ENCODE measurements at regions not wholly inside any gene's neighbourhood (a gene's known extent, or its start where the extent isn't known, plus 50 kb on each side); places are given as distances from the start of the nearest gene placed in this dataset.

DNA sequence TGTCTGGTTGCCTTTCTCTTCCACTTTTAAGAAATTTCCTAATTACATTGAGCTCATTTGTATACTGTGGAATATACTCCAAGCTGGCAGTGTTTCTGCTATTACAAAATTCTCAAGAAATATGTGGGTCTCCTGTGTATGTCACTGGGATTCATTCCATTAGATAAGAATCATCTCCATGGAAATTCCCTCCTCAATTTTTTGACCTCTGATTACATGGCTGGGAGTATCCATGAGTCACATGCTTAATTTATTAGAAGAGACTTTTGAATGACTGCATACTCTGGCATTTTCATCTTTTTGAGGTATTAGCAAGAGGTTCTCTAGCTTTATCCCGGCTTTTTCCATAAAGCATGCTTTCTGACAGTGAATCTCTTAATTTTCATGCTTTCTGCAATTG lies 665.5 kb upstream of the CNTNAP5 start:
- no peaks in the 10 kb centered on the region for H3K4me1 ChIP-seq (replicated peaks; ENCODE audit: insufficient read depth)

DNA sequence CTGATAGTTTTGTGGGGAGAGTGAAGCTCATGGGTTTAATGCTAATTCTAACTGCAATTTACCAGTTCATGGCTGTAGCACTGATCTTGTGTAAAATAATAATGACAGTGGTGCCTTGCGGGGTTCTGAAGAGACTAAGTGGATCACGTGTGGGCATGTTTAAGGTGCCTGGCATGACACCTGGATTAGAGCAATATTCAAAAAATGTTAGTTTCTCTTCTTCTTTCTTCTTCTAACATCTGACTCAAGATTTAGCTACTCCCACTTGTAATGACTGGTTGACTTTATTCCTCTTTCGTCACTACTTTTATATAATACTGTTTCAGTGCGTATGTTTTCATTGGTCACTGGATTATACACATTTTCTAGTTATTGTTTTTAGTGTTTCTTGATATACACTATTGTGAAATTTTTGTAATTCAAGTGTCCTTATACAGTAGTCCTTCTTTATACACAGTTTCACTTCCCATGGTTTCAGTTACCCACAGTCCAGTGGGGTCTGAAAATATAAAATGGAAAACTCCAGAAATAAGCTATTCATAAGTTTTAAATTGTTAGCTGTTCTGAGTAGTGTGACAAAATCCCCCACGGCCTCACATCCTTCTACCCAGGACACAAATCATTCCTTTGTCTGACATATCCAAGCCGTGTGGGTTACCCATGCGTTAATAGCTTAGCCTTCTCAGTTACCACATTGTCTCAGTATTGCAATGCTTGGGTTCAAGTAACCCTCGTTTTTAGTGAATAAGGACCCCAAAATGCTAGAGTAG lies 662.2 kb upstream of the CNTNAP5 start:
- no peak for DNase-seq
- TF ChIP-seq CTCF (conservative IDR thresholded peaks at IDR 0.05) = no peak
- TF ChIP-seq EZH2 (IDR thresholded peaks at IDR 0.05; ENCODE audit: low read depth) = no peak
- BruUV-seq (replicated peaks) = no TSS peak
- 0 out of 2 replicates have a peak, but pooled peaks cover 4% of the 10 kb centered on the region for H4K20me1 ChIP-seq (ENCODE audit: insufficient read depth)
- no peaks in the 10 kb centered on the region for H3F3A ChIP-seq (ENCODE audit: insufficient read depth, low read depth)
- no peak overlapping the region for H2AFZ ChIP-seq
- ChIA-PET CTCF (no interaction called here), POLR2A (ENCODE audit: unreplicated experiment) (no interaction called here)
- H3K4me2 ChIP-seq = no peak overlapping the region
- intact Hi-C loops (cut with micrococcal nuclease; ENCODE audit: unreplicated experiment) = no loop called here
- no peaks in the 10 kb centered on the region for H3K36me3 ChIP-seq (ENCODE audit: low read depth)
- no peaks in the 10 kb centered on the region for H3K4me1 ChIP-seq (replicated peaks; ENCODE audit: insufficient read depth)
- H3K79me2 ChIP-seq (ENCODE audit: low read depth) = no peaks in the 10 kb centered on the region
- H3K27me3 ChIP-seq (ENCODE audit: insufficient read depth, low read depth) = no peaks in the 10 kb centered on the region
- H3K4me3 ChIP-seq = no peak overlapping the region
- 0 out of 2 replicates have a peak, but pooled peaks cover 3% of the 10 kb centered on the region for H3K9me3 ChIP-seq (ENCODE audit: insufficient read depth, low read depth)
- no peak overlapping the region for H3K27ac ChIP-seq
- no peaks in the 10 kb centered on the region for H3K9me2 ChIP-seq (ENCODE audit: insufficient read depth)

More for the DNA sequence above, 665.5 kb upstream of the CNTNAP5 start:
- no TSS peak for BruUV-seq (replicated peaks)
- ChIA-PET CTCF (no interaction called here), POLR2A (ENCODE audit: unreplicated experiment) (no interaction called here)
- Histone ChIP-seq H3K36me3 (ENCODE audit: low read depth) (no peaks in the 10 kb centered on the region), H3K4me3 (no peak overlapping the region), H3K27ac (no peak overlapping the region), H4K20me1 (ENCODE audit: insufficient read depth) (0 out of 2 replicates have a peak, but pooled peaks cover 4% of the 10 kb centered on the region), H3K9me3 (ENCODE audit: insufficient read depth, low read depth) (0 out of 2 replicates have a peak, but pooled peaks cover 3% of the 10 kb centered on the region), H3K79me2 (ENCODE audit: low read depth) (no peaks in the 10 kb centered on the region), H3F3A (ENCODE audit: insufficient read depth, low read depth) (no peaks in the 10 kb centered on the region), H3K27me3 (ENCODE audit: insufficient read depth, low read depth) (no peaks in the 10 kb centered on the region), H3K4me2 (no peak overlapping the region), H3K9me2 (ENCODE audit: insufficient read depth) (no peaks in the 10 kb centered on the region), H2AFZ (no peak overlapping the region)
- no peak for TF ChIP-seq EZH2 (IDR thresholded peaks at IDR 0.05; ENCODE audit: low read depth)
- no peak for TF ChIP-seq CTCF (conservative IDR thresholded peaks at IDR 0.05)
- DNase-seq = no peak
- intact Hi-C loops (cut with micrococcal nuclease; ENCODE audit: unreplicated experiment) = no loop called here

- CTCF ChIA-PET = no interaction called here
- TF ChIP-seq EZH2 (IDR thresholded peaks at IDR 0.05; ENCODE audit: low read depth) = no peak
- TF ChIP-seq CTCF (conservative IDR thresholded peaks at IDR 0.05) = no peak
- Histone ChIP-seq H3K4me2 (no peak overlapping the region), H2AFZ (no peak overlapping the region), H3K27ac (no peak overlapping the region), H4K20me1 (ENCODE audit: insufficient read depth) (0 out of 2 replicates have a peak, but pooled peaks cover 9% of the 10 kb centered on the region), H3K9me2 (ENCODE audit: insufficient read depth) (no peaks in the 10 kb centered on the region), H3K79me2 (ENCODE audit: low read depth) (no peaks in the 10 kb centered on the region), H3K4me3 (no peak overlapping the region), H3K9me3 (ENCODE audit: insufficient read depth, low read depth) (0 out of 2 replicates have a peak, but pooled peaks cover 3% of the 10 kb centered on the region), H3K36me3 (ENCODE audit: low read depth) (no peaks in the 10 kb centered on the region), H3K4me1 (replicated peaks; ENCODE audit: insufficient read depth) (no peaks in the 10 kb centered on the region), H3F3A (ENCODE audit: insufficient read depth, low read depth) (no peaks in the 10 kb centered on the region), H3K27me3 (ENCODE audit: insufficient read depth, low read depth) (no peaks in the 10 kb centered on the region)
- intact Hi-C loops (cut with micrococcal nuclease; ENCODE audit: unreplicated experiment) = no loop called here
- DNase-seq = no peak
- no TSS peak for BruUV-seq (replicated peaks)
- POLR2A ChIA-PET (ENCODE audit: unreplicated experiment) = no interaction called here
Measured at GRCh38 chr2:123363826-123364225, 661.3 kb upstream of the CNTNAP5 start.

Data from PC-9 (cell line).